Activated CD4-positive, alpha-beta T cell treated with anti-CD3 and anti-CD28 coated beads, Interleukin-2, Interleukin-4, amounts not matched to agents 100 ng/mL and 50 ng/mL, durations not matched to agents 16 hours and 8 hours (primary cell): ENCODE measurements at regions not wholly inside any gene's neighbourhood (a gene's known extent, or its start where the extent isn't known, plus 50 kb on each side); places are given as distances from the start of the nearest gene placed in this dataset.
"Not testable (repeated sequence)": the region's sequence is repeated elsewhere in the genome, so short reads cannot be mapped to it uniquely, and the experiment has no call there.

Experiments
- DNase-seq: peaks from one replicate; pipeline ENCODE4 v3.0.0-alpha.2; 2020; ENCODE audit warnings: low spot score

DNA sequence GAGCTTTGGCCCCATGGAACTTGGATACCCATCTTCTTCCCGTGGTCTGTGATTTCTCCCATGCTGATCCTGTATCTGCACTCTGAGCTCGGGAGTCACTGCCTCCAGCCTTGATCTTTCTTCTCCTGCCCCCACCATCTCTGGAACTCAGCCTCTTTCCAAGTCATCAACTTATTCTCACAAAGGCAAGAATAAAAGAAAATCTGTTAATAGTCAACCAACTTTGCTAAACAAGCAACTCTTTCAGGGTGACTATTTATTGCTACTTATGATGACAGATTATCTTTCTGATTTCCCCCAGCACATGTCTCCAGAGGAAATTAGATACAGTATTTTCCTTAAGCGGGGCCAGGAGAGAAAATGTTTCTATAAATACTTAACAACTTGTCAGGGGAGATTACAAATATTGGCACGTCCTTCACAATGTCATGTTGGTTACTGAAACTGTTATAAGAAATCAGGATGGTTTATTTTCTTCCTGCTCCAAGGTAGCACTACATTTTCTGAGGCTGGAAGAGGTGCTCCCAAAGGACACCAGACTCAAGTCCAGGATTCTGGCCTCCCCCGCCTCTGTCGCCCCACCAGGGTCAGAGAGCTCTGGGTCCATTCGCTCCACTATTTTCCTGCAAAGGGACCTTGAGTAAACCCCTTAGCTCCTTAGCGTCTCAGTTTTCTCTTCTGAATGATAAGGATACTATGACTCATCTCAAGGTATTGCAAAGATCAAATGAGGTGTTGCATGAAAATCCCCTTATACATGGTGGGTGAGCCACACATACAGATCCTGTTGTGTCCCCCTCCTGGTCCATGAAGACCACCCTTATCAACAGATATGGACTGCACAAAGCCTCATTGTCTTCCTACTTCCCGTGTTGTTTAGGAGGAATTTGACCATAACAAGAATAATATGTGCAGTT is 205.2 kb upstream of the WSCD1 start:
- DNase-seq: no peak

DNA sequence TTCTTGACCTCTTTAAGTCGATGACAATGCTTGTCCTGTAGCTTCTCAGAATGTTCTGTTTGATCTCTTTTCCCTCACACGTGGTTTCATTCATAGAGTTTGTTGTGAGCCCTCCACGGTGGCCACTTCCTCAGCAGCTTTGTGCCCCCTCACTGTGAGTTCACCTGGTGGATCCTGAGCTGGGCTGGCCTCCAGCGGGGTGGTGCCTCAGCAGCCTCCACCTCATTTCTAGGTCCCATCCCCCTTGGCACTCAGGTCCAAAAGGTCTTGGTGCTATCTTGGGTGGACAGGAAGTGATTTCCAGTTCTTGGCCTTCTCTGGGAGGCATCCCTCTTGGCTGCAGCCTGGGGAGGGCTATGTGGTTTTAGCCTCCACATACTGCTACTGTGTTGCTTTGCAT is 203.2 kb upstream of the WSCD1 start:
- DNase-seq: no peak

DNA sequence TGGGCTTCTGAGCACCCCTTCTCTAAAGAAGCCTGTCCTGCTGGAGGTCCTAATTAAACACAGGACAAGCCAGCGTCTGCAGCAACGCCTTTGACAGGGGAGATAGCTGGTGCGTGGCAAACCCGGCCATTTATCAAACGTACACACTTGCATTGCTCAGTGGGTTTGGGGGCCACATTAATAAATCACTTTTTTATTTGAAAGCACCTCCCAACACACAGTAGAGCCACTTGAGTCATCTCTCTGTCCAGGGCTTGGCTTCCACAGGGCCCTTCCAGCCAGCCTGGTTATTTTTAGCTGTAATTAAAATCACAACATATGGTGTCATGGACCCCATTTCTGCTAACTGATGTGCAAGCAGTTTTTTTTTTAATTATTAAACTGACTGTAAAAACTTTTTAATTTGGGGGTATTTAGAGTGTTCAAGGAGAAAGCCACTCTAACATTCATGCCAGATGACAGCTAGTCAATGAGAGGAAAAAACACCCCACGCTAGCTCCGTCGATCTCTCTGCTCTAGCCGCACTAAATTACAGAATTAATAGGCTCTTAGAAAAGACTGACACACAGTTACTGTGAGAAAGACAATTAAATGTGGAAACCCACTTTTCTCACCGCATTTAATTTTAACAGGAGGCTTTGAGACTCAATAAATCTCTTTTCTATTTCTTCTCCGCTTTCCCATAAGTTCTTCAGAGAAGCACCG is 201.0 kb upstream of the WSCD1 start:
- no peak for DNase-seq

DNA sequence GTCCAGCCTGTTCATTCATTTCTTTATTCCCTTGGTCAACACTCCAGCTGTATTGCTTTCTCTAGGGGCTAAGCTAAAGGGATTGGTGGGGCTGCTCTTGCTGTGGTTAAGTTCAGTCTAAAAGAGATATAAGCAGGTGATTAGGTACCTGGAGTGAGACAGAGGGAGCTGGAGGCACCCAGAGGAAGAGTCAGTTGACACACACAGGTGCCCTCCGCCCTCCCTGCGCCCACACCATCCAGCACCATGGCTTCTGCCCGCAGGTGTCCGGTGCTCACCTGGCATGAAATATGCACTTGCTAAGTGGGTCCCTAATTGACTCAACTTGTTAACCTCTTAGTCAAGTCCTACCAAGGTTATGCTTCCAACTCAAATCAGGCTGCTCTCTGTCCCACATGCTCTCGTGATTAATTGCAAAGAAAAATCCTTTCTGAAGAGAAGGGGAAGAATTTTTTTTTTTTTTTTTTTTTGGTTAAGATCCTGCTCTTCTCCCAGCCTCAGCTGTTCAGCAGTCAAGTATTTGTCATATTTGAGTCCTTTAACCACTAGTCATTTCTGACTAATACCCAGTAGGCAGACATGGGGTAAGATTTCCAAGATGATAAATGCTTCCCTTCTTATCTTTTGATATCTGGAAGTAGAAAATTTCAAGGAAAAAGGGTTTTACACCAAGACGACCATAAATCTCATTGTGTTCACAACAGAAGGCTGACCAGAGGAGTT is 199.8 kb upstream of the WSCD1 start:
- DNase-seq: no peak

DNA sequence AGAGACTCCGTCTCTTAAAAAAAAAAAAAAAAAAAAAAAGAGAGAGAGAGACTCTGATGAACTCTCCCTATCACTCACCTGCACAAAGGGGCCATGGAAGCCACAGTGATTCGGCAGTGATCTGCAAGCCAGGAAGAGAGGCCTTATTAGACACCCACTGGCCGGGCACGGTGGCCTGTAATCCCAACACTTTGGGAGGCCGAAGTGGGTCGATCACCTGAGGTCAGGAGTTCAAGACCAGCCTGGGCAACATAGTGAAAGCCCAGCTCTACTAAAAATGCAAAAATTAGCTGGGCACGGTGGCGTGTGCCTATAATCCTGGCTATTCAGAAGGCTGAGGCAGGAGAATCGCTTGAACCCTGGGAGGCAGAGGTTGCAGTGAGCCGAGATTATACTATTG is 198.5 kb upstream of the WSCD1 start:
- no peak for DNase-seq

DNA sequence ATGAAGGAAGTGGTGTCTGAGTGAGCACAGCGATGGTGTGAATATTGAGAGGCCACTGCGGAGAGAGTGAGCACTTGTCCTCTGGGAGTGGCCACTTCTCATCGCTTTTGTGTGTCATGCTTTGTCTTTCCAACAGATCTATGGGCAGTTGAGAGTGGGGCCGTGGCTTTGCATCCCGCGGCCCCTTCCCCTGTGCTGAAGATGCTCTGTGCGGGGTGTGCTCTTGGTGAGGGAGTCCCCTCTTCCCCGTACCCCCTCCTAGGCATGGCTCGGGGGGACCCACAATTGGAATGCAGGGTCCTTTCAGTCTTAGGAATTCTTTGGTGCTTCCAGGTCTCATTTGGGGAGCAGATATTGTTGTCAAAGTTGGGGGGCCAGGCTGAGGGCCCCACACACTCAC is 197.3 kb upstream of the WSCD1 start:
- no peak for DNase-seq

DNA sequence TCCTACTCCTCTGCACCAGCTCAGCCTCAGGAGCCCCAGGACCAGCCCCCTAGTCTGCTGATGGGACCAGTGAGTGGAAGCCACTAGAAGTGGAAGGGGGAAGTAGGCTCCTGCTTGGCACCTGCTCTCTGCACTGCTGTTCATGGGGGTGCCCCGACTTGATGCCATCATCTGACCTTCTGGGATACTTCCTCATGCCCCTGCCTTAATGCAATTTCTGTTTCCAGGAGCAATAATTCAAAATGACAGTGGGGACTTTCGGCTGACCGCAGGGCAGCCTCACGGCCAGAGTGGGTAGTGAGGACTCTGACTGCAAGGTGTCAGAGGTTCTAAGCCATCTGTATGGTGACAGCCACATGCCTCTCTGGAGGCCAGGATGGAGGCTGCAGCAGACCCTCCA is 196.4 kb upstream of the WSCD1 start:
- no peak for DNase-seq

DNA sequence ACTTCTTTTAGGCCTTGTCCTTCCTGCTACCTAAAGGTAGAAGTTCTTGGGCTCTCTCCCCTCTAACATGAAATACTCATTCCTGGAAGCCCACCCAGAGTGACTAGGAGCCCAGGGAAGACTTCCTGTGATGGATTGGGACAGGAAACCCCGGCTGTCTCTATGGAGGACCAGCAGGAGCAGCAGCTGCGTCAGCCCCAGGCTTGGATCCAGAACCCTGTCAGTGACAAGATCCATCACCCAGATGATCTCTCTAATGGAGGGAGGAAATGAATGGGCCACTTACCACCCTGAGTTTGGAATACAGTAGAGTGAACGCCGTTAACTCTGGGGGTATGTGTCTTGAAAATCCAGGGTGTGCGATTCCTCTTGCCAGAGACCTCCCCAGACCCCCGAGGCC is 195.7 kb upstream of the WSCD1 start:
- no peak for DNase-seq

DNA sequence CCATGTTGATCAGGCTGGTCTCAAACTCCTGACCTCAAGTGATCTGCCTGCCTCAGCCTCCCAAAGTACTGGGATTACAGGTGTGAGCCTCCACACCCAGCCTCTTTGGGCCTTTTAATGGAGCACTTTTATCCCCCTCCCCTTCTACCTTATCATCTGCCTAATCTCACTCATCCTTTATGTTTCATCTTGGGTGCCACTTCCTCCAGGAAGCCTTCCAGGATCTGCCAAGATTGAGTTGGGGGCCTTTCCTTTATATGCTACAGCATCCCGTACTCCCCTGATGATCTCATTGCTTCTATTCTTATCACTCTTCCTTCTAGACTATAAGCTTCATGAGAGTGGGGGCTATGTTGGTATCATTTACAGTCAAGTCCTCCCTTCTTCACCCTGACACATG is 192.8 kb upstream of the WSCD1 start:
- DNase-seq: no peak

DNA sequence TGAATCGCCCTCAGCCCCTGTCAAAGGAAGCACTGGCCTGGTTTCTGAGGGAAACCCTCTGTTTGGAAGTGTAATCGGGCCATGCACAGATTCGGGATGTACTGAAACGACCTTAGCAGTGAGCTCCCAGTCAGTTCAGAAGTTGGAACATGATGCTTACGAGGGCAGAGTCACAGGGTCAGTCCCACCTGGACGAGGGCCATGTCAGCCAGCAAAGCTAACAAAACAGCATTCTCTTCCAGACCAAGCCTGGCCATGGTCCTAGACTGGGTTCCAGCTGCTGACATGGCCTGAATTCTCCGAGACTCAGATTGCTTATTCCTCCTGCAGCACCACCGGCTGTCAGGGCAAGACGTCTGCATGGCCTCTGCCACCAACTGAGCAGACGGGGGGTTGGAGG is 192.2 kb upstream of the WSCD1 start:
- DNase-seq: no peak

DNA sequence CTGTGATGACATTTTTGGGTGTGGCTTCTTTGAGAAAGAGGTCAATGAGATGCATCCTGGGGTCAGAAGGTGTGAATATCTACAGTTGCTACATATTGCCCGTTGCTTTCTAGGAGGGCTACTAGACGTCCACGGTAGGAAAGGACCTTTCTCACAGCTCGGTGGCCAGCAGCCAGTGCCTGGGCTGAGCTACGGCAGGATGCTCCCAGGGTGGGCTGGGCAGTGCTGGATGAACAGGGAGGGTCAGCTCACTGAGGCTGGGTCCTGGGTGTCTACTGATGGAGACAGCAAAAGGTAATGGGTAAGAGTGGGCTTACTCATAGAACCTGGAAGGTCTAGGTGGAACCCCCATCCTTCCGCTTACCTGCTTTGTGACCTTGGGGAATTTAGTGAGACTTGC is 188.3 kb upstream of the WSCD1 start:
- DNase-seq: no peak

DNA sequence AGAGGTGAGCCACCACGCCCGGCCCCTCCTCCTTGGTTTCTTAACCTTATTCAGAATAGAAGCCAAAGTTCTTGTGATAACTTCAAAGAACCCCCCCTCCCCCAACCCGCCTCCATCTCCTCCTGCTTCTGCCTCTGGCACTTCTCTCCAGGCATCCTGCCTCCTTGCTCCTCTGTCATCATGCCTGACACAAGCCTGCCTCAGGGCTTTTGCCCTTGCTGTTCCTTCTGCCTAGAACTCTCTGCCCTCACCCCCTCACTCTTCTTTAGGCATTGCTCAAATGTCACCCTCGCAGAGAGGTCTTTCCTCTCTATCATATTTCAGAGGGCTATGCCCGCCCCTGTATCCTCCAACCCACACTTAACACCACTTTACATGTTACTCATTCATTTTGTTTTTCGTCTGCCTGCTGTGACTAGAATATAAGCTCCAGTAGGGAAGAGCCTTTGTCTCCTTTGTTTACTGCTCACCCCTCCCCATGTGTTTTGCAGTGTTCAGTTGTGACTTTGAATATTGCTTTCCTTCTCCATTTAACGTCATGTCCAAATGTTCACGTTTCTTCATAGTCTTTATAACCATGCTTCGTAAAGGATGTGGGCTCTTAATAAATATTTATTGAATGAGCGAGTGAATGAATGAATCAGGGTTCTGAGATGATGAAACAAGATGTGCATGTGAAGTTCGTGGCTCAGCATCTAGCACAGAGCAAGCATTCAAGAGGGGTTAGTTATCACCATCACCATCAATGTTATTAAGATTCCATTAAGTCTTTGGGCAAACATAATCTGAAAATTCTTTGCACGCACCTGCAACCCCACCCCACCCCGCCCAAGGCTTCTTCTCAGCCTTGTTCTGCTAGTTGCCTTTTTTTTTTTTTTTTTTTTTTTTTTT is 186.2 kb upstream of the WSCD1 start:
- DNase-seq: no peak

DNA sequence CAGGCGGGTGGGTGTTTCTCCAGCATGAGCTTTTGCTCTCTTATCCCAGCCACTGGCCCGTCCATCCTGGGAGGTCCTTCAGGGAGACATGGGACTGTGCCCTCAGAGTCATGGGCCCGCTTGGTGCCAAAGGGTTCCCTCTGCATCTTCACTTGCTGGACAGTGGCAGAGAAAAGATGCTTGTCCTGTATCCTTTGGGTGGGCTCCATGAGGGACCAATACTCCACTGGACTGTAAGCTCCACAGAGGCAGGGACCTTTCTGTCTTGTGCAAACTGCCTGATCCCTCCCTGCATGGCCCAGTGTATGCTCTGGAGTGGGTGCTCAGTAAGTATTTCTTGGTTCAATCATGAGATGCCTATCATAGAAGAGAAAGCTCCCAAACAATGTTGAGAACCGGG is 184.8 kb upstream of the WSCD1 start:
- DNase-seq: no peak

DNA sequence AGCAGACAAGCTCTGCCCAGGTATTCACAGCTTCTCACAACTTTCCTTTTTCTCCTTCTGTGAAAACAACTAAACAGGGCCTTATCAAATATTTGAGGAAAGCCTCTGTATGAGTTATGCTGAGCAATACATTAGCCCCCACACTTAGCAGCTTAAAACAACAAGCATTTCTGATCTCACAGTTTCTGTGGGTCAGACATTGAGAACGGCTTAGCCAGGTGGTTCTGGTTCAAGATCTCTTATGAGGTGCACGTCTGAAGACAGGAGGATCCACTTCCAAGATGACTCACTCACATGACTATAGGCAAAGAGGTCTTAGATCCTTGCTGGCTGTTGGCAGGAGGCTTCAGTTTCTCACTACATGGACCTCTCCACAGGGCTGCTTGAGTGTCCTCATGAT is 181.4 kb upstream of the WSCD1 start:
- no peak for DNase-seq

DNA sequence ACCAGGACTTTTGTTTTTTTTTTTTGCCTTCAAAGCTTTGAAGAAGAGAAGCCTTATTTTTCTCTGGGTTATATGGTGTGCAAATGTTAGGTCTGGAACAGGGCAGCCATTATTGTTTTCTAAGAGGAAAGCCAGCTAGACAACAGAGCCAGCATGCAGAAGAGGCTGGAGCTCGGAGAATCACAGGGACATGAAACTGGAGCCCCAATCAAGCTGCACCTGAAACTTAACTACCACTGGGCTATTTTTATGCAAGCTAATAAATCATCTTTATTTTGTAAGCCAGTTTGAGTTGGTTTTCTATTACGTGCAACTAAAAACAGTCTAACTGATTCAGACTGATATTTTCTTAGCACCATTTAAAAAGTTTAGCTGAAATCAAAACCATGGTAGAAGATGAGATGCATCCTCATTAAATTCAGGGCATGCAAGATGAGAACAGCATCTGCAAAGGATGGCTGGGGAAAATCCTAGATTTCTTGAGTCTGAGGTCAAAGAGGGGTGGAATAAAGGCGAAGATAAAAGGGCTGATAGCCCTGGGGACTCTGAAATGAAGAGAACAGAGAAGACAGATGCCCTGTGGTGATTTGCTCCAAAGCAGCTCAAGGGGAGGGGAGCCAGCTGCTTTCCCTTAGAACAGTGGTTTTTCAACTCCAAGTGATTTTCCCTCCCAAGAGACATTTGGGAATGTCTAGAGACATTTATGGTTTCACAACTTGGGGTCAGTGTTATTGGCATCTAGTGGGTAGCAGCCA is 177.1 kb upstream of the WSCD1 start:
- DNase-seq: no peak

DNA sequence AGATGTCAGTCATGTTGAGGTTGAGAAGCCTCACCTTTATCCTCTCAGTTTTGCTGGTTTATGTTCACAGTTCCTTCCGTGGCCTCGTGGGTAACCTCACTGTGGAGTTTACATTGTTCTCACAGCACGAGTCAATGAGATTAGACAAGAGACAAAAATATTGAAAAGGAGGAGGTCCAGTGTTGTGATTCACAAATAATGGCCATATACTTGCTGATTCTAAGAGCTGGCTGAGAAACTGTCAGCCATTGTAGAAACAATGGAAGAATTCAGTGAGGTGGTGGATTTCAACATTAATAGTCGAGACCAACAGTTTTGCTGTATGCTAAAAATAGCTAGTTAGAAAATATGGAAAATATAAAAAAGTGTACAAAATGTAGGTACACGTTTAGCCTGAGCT is 176.4 kb upstream of the WSCD1 start:
- DNase-seq: no peak

DNA sequence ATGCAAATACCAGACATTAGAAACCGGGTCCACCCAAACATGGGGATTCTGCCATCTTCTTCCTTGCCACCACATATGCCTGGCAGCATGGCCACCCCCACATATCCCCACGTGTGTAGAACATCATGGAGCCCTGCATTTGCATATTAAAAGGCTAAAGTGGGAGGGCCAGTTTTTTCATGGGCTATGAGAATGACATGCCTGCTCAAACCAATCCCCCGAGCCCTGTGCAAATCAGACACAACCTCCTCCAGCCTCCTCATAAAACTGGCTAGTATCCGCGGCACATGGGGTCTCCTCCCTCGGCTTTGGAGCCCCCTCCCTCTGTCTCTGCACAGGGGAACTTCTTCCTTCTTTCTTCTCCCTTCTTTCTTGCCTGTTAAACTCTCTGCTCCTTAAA is 174.9 kb upstream of the WSCD1 start:
- no peak for DNase-seq

DNA sequence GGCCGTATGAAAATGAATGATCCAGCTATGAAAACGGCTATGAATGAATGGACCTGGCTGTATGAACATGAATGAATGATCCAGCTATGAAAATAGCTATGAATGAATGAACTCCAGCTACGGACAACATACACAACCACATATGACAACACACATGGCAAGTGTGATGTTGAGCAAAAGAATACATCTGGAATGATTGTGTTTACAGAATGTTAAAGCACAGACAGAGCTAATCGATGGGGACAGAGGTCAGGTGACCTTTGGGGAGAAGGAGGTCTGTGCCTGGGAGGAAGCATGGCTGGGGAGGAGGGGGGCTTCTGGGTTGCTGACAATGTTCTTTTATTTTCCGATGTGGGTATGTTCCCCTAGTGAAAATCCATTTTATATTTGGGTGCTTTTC is 174.0 kb upstream of the WSCD1 start:
- no peak for DNase-seq

DNA sequence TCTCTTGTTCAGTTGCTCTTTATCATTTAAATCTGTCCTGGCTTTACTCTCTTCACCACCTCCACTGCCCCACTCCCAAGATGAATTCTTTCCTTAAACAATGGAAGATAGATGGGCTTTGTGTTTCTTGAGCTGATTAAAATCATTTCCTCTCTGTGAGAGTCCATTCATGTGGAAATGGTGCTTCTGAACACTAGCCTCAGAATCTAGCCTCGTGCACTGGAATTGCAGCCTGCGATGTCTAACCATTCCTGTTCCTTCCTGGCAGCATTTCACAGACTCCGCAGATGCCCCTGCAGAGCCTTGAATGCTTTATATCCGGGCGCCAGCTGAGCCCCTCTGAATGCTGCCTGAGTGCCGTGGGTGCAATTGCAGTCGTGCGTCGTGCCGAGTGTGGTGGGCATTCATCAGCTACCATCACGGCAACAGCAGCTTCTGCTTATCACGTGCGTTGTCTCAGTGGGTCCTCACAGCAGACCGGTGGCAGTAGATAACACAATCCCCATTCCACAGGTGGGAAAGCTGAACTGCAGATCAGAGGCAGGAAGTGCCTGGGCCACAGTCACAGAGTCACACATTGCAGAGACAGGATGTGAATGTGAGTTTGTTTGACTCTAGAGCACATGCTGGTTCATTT is 172.8 kb upstream of the WSCD1 start:
- DNase-seq: no peak

DNA sequence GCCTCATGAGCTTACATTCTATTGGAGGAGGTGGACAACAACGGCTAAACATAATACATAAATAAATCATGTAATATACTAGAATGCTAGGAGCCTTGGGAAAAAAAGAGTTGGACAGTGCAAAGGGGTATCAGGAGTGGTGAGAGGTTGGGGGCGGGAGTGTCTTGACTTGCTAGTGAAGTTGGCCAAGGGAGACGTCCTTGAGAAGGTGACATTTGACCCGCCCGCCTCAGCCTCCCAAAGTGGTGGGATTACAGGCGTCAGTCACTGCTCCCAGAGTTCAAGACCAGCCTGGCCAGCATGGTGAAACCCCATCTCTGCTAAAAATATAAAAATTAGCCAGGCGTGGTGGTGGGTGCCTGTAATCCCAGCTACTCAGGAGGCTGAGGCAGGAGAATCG is 172.2 kb upstream of the WSCD1 start:
- not testable (repeated sequence) for DNase-seq

DNA sequence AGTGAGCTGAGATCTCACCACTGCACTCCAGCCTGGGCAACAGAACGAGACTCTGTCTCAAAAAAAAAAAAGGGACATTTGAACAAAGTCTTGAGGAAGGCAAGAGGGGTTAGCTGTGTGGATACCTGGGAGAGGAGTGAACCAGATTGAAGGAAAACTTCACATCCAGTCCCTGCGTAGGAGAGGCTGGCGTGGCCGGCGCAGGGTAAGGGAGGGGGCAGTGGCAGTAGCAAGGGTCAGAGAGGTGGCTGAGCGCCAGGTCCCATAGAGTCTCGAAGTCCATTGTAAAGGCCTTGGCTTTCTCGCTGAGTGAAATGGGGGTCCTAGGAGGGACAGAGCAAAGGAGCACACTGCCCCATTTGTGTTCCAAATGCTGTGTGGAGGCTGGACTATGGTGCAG is 171.8 kb upstream of the WSCD1 start:
- no peak for DNase-seq
